ENCODE measurements at regions not wholly inside any gene's neighbourhood (a gene's known extent, or its start where the extent isn't known, plus 50 kb on each side); places are given as distances from the start of the nearest gene placed in this dataset.

- Mint-ChIP-seq H3K4me1 (ENCODE audit: low read depth) (no peaks in the 10 kb centered on the region), H3K36me3 (ENCODE audit: low read depth) (no peaks in the 10 kb centered on the region), H3K4me3 (no peak overlapping the region), H3K9me3 (no peaks in the 10 kb centered on the region), H3K27ac (no peak overlapping the region), H3K27me3 (no peaks in the 10 kb centered on the region)
- ATAC-seq (no peak), DNase-seq (no peak)
- POLR2A ChIA-PET: no interaction called here
- intact Hi-C loops (cut with micrococcal nuclease): no loop called here
- CTCF ChIA-PET: no interaction called here
- TF ChIP-seq CTCF (IDR thresholded peaks at IDR 0.05): no peak
These were observed 61.6 kb upstream of the HS3ST5 start for GRCh38 chr6:114404339-114404955.

- no peaks in the 10 kb centered on the region for H3K4me1 Mint-ChIP-seq (ENCODE audit: low read depth)
- POLR2A ChIA-PET: no interaction called here
- H3K9me3 Mint-ChIP-seq: no peaks in the 10 kb centered on the region
- no peak for TF ChIP-seq CTCF (IDR thresholded peaks at IDR 0.05)
- DNase-seq (no peak), ATAC-seq (no peak)
- intact Hi-C loops (cut with micrococcal nuclease): no loop called here
- no peaks in the 10 kb centered on the region for H3K27me3 Mint-ChIP-seq
- H3K4me3 Mint-ChIP-seq: no peak overlapping the region
- CTCF ChIA-PET: no interaction called here
- no peak overlapping the region for H3K27ac Mint-ChIP-seq
- H3K36me3 Mint-ChIP-seq (ENCODE audit: low read depth): no peaks in the 10 kb centered on the region
These were observed 61.0 kb upstream of the HS3ST5 start for GRCh38 chr6:114403858-114404257.

GRCh38 chr6:114398481-114398880, 55.7 kb upstream of the HS3ST5 start:
- CTCF ChIA-PET: no interaction called here
- no peak overlapping the region for H3K4me3 Mint-ChIP-seq
- no peaks in the 10 kb centered on the region for H3K36me3 Mint-ChIP-seq (ENCODE audit: low read depth)
- H3K9me3 Mint-ChIP-seq: no peaks in the 10 kb centered on the region
- no peak for ATAC-seq
- H3K27me3 Mint-ChIP-seq: no peaks in the 10 kb centered on the region
- H3K4me1 Mint-ChIP-seq (ENCODE audit: low read depth): no peaks in the 10 kb centered on the region
- no peak for TF ChIP-seq CTCF (IDR thresholded peaks at IDR 0.05)
- intact Hi-C loops (cut with micrococcal nuclease): no loop called here
- POLR2A ChIA-PET: no interaction called here
- H3K27ac Mint-ChIP-seq: no peak overlapping the region
- no peak for DNase-seq
